Neuronal stem cell (in vitro differentiated cells): ENCODE measurements at regions not wholly inside any gene's neighbourhood (a gene's known extent, or its start where the extent isn't known, plus 50 kb on each side); places are given as distances from the start of the nearest gene placed in this dataset.
A peak's percentile ranks its signal among the peaks of the same experiment; 100 is the strongest.

ENCODE experiments used
- DNase-seq: peaks from one replicate; pipeline ENCODE4 v3.0.0-alpha.2; 2013; ENCODE audit warnings: low spot score
- H2AFZ ChIP-seq: one replicate; pipeline ENCODE4 v1.6.1; 2013; ENCODE audit warnings: mild to moderate bottlenecking, low read length, inconsistent platforms
- H2AK5ac ChIP-seq: 2 replicates; pipeline ENCODE4 v1.6.1; 2013; ENCODE audit warnings: low read depth, mild to moderate bottlenecking, inconsistent platforms, low read length, moderate library complexity, mixed read lengths
- H2BK120ac ChIP-seq: 2 replicates; pipeline ENCODE4 v1.6.1; 2013; ENCODE audit warnings: low read depth, mild to moderate bottlenecking, inconsistent platforms, low read length, moderate library complexity, mixed read lengths
- H2BK12ac ChIP-seq: one replicate; pipeline ENCODE4 v1.6.1; 2013; ENCODE audit warnings: low read length, inconsistent platforms
- H2BK15ac ChIP-seq: 2 replicates; pipeline ENCODE4 v1.6.1; 2013; ENCODE audit warnings: mild to moderate bottlenecking, low read length, inconsistent platforms, mixed read lengths
- H2BK5ac ChIP-seq: one replicate; pipeline ENCODE4 v1.6.1; 2013; ENCODE audit warnings: inconsistent platforms, mild to moderate bottlenecking, low read length, moderate library complexity
- H3K14ac ChIP-seq: one replicate; pipeline ENCODE4 v1.6.1; 2013; ENCODE audit warnings: low read length, inconsistent platforms
- H3K18ac ChIP-seq: 2 replicates; pipeline ENCODE4 v1.6.1; 2013; ENCODE audit warnings: low read length, inconsistent platforms
- H3K23ac ChIP-seq: 2 replicates; pipeline ENCODE4 v1.6.1; 2013; ENCODE audit warnings: low read depth, mild to moderate bottlenecking, mixed read lengths, low read length, inconsistent platforms; ENCODE audit not compliant: poor library complexity
- H3K27ac ChIP-seq: replicated peaks from 3 replicates; pipeline ENCODE4 v1.5.1; 2013; ENCODE audit warnings: low read length, inconsistent platforms
- H3K27me3 ChIP-seq, 3 experiments: 2 replicates each; pipeline ENCODE4 v1.6.1; 2013; ENCODE audit warnings: low read length in 3 of 3, mild to moderate bottlenecking in 2 of 3, inconsistent platforms in 1 of 3, low read depth in 1 of 3, mixed read lengths in 1 of 3, moderate library complexity in 1 of 3; ENCODE audit not compliant: control insufficient read depth in 3 of 3, insufficient read depth in 3 of 3
- H3K36me3 ChIP-seq, 2 donors: replicated peaks in 1 of 2; 2 replicates each; pipeline ENCODE4 v1.6.1; 2013; ENCODE audit warnings: low read length in 2 of 2; ENCODE audit not compliant: control insufficient read depth in 2 of 2, insufficient read depth in 2 of 2
- H3K4ac ChIP-seq: 2 replicates; pipeline ENCODE4 v1.6.1; 2013; ENCODE audit warnings: inconsistent platforms, mild to moderate bottlenecking, low read length, moderate library complexity
- H3K4me1 ChIP-seq, 2 donors: 1 replicate in 1 of 2; 2 replicates in 1 of 2; pipeline ENCODE4 v1.6.1; 2013; ENCODE audit warnings: low read length in 2 of 2, low read depth in 1 of 2; ENCODE audit not compliant: control insufficient read depth in 2 of 2, insufficient read depth in 1 of 2
- H3K4me2 ChIP-seq: one replicate; pipeline ENCODE4 v1.6.1; 2013; ENCODE audit warnings: mild to moderate bottlenecking, low read length, inconsistent platforms; ENCODE audit not compliant: insufficient read depth, poor library complexity, severe bottlenecking
- H3K4me3 ChIP-seq, 2 donors: 2 replicates each; pipeline ENCODE4 v1.5.1; 2013; ENCODE audit warnings: low read length in 2 of 2, mild to moderate bottlenecking in 2 of 2, inconsistent platforms in 1 of 2, moderate library complexity in 1 of 2
- H3K79me1 ChIP-seq: one replicate; pipeline ENCODE4 v1.6.1; 2013; ENCODE audit warnings: low read depth, mild to moderate bottlenecking, inconsistent platforms, low read length, moderate library complexity
- H3K9ac ChIP-seq: one replicate; pipeline ENCODE4 v1.6.1; 2013; ENCODE audit warnings: mild to moderate bottlenecking, low read depth, low read length, inconsistent platforms; ENCODE audit not compliant: poor library complexity
- H3K9me3 ChIP-seq, 2 donors: replicated peaks in 1 of 2; 2 replicates each; pipeline versions ENCODE3 to v1.6.1; 2013; ENCODE audit warnings: low read length in 2 of 2, mild to moderate bottlenecking in 2 of 2, inconsistent platforms in 1 of 2, low read depth in 1 of 2, mixed read lengths in 1 of 2, moderate library complexity in 1 of 2; ENCODE audit not compliant: control insufficient read depth in 2 of 2, insufficient read depth in 1 of 2
- H4K8ac ChIP-seq: one replicate; pipeline ENCODE4 v1.6.1; 2013; ENCODE audit warnings: low read depth, mild to moderate bottlenecking, inconsistent platforms, low read length, moderate library complexity
- H4K91ac ChIP-seq: one replicate; pipeline ENCODE4 v1.6.1; 2013; ENCODE audit warnings: low read length, low read depth, mild to moderate bottlenecking, inconsistent platforms; ENCODE audit not compliant: poor library complexity
- WGBS, 2 donors: extraction: QIAGEN DNeasy Blood & Tissue Kit; methylation state at CpG; one replicate each; pipeline ENCODE4 v1.1.7; 2013; ENCODE audit warnings: missing lambda C conversion rate in 2 of 2, mixed read lengths in 1 of 2; ENCODE audit not compliant: insufficient read length in 2 of 2, insufficient replicate concordance in 1 of 2; ENCODE audit errors: extremely low coverage in 2 of 2; 5-methylcytosine and 5-hydroxymethylcytosine counted together

- Histone ChIP-seq H4K8ac (no peak overlapping the region), H3K4me3 (no peak overlapping the region), H2AK5ac (no peak overlapping the region), H3K27me3 (no peaks in the 10 kb centered on the region), H3K14ac (no peak overlapping the region), H2AFZ (peak overlapping the region; percentile 82), H3K9me3 (peaks cover 0 to 8% of the 10 kb centered on the region in 2 donors), H3K79me1 (no peaks in the 10 kb centered on the region), H2BK15ac (no peak overlapping the region), H3K23ac (no peak overlapping the region), H3K36me3 (no peaks in the 10 kb centered on the region), H3K4me1 (no peaks in the 10 kb centered on the region), H3K4me2 (no peak overlapping the region), H2BK12ac (no peak overlapping the region), H3K4ac (no peak overlapping the region), H3K27ac (no peak overlapping the region), H3K18ac (no peak overlapping the region), H2BK120ac (no peak overlapping the region), H2BK5ac (no peak overlapping the region), H4K91ac (no peak overlapping the region), H3K9ac (no peak overlapping the region)
- no CpG with 5 or more reads among the region's 7 CpGs for WGBS, 2 donors
- no peak for DNase-seq
Observed at GRCh38 chr7:19491821-19492452, 216.9 kb downstream of the POLR1F start.

- Histone ChIP-seq H3K4me2 (no peak overlapping the region), H3K27ac (no peak overlapping the region), H3K36me3 (no peaks in the 10 kb centered on the region), H2AFZ (no peak overlapping the region), H2AK5ac (no peak overlapping the region), H3K4me1 (no peaks in the 10 kb centered on the region), H3K4me3 (no peak overlapping the region), H4K91ac (no peak overlapping the region), H3K27me3 (no peaks in the 10 kb centered on the region), H2BK5ac (no peak overlapping the region), H3K79me1 (no peaks in the 10 kb centered on the region), H3K23ac (no peak overlapping the region), H3K9ac (no peak overlapping the region), H3K14ac (no peak overlapping the region), H4K8ac (no peak overlapping the region), H3K9me3 (peaks cover 0 to 8% of the 10 kb centered on the region in 2 donors), H2BK120ac (no peak overlapping the region), H3K4ac (no peak overlapping the region), H2BK15ac (no peak overlapping the region), H3K18ac (no peak overlapping the region), H2BK12ac (no peak overlapping the region)
- WGBS, 2 donors = no CpG with 5 or more reads among the region's 5 CpGs
- no peak for DNase-seq
Observed at GRCh38 chr7:19491371-19491770, 217.5 kb downstream of the POLR1F start.

GRCh38 chr7:19489162-19489820 is 219.5 kb downstream of the POLR1F start:
- H2BK12ac ChIP-seq = no peak overlapping the region
- no peak overlapping the region for H4K91ac ChIP-seq
- no peak for DNase-seq
- no peak overlapping the region for H3K4ac ChIP-seq
- peak overlapping the region; percentile 92 for H4K8ac ChIP-seq
- no peak overlapping the region for H3K4me2 ChIP-seq
- H2AFZ ChIP-seq = no peak overlapping the region
- H2AK5ac ChIP-seq = no peak overlapping the region
- H3K27ac ChIP-seq = no peak overlapping the region
- H2BK15ac ChIP-seq = no peak overlapping the region
- H3K14ac ChIP-seq = peak overlapping the region; percentile 17
- no peak overlapping the region for H3K4me3 ChIP-seq
- WGBS, 2 donors = no CpG with 5 or more reads among the region's 3 CpGs
- H3K79me1 ChIP-seq = no peaks in the 10 kb centered on the region
- peak overlapping the region; percentile 11 for H3K18ac ChIP-seq
- no peaks in the 10 kb centered on the region for H3K36me3 ChIP-seq
- no peak overlapping the region for H2BK5ac ChIP-seq
- no peaks in the 10 kb centered on the region for H3K4me1 ChIP-seq
- H3K9ac ChIP-seq = no peak overlapping the region
- no peak overlapping the region for H3K23ac ChIP-seq
- peaks cover 0 to 6% of the 10 kb centered on the region in 2 donors for H3K9me3 ChIP-seq
- H2BK120ac ChIP-seq = peak overlapping the region; percentile 61
- H3K27me3 ChIP-seq = no peaks in the 10 kb centered on the region

GRCh38 chr7:19488056-19488455 is 220.8 kb downstream of the POLR1F start:
- DNase-seq = no peak

More at GRCh38 chr7:19488056-19488455, 220.8 kb downstream of the POLR1F start:
- no CpG with 5 or more reads among the region's 2 CpGs for WGBS, 2 donors
- Histone ChIP-seq H3K4ac (no peak overlapping the region), H3K79me1 (no peaks in the 10 kb centered on the region), H2BK120ac (no peak overlapping the region), H2BK5ac (no peak overlapping the region), H2BK12ac (no peak overlapping the region), H2AFZ (no peak overlapping the region), H3K18ac (peak overlapping the region; percentile 67), H3K4me3 (no peak overlapping the region), H4K91ac (peak overlapping the region; percentile 92), H3K27ac (no peak overlapping the region), H2BK15ac (no peak overlapping the region), H3K4me1 (no peaks in the 10 kb centered on the region), H3K27me3 (no peaks in the 10 kb centered on the region), H3K9ac (no peak overlapping the region), H4K8ac (no peak overlapping the region), H3K4me2 (no peak overlapping the region), H3K36me3 (no peaks in the 10 kb centered on the region), H3K14ac (no peak overlapping the region), H3K23ac (no peak overlapping the region), H2AK5ac (no peak overlapping the region), H3K9me3 (peaks cover 0 to 6% of the 10 kb centered on the region in 2 donors)
